MM.1S (cell line): ENCODE measurements at regions not wholly inside any gene's neighbourhood (a gene's known extent, or its start where the extent isn't known, plus 50 kb on each side); places are given as distances from the start of the nearest gene placed in this dataset.

Experiments used
- EZH2 ChIP-seq: fragments of 300-600 bp; sonication (generic); optimal IDR thresholded peaks from 2 replicates; pipeline ENCODE3; 2017; ENCODE audit warnings: low read depth, mild to moderate bottlenecking, antibody characterized with exemption, low read length, mixed read lengths
- TF ChIP-seq, protein P1 (sequence below): fragments of 300-600 bp; sonication (generic); IDR thresholded peaks from 2 replicates; pipeline ENCODE4 v1.5.1; 2016; ENCODE audit warnings: antibody characterized with exemption, low read length, mixed read lengths

DNA sequence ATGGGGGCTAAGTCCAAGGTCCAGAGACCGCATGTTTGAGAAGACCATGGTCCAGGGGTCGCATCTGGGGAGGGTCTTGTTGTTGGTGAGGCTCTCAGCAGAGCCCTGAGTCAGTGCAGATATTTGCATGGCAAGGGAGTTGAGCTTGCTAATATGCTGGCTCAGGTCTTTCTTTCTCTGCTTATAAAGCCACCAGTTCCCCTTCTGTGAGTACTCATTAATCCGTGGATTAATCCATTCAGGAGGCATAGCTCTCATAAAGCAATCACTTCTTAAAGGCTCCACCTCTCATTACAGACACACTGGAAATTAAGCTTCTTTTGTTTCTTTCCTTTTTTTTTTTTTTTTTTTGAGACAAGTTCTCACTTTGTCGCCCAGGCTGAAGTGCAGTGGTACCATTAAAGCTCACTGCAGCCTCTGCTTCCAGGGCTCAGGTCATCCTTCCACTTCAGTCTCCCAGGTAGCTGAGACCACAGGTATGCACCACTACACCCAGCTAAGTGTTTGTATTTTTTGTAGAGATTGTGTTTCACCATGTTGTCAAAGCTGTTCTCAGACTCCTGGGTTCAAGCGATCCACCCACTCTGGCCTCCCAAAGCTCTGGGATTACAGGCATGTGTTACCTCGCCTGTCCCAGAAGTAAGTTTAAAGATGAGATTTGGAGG, 216.4 kb downstream of the SLITRK5 start:
- TF ChIP-seq, protein P1, sequence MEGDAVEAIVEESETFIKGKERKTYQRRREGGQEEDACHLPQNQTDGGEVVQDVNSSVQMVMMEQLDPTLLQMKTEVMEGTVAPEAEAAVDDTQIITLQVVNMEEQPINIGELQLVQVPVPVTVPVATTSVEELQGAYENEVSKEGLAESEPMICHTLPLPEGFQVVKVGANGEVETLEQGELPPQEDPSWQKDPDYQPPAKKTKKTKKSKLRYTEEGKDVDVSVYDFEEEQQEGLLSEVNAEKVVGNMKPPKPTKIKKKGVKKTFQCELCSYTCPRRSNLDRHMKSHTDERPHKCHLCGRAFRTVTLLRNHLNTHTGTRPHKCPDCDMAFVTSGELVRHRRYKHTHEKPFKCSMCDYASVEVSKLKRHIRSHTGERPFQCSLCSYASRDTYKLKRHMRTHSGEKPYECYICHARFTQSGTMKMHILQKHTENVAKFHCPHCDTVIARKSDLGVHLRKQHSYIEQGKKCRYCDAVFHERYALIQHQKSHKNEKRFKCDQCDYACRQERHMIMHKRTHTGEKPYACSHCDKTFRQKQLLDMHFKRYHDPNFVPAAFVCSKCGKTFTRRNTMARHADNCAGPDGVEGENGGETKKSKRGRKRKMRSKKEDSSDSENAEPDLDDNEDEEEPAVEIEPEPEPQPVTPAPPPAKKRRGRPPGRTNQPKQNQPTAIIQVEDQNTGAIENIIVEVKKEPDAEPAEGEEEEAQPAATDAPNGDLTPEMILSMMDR: no peak
- no peak for TF ChIP-seq EZH2
